Stomach (tissue), 8 donors: ENCODE measurements at regions not wholly inside any gene's neighbourhood (a gene's known extent, or its start where the extent isn't known, plus 50 kb on each side); places are given as distances from the start of the nearest gene placed in this dataset.

Experiments used
- DNase-seq, 2 donors: peaks; one replicate each; pipeline versions ENCODE4 v3.0.0 to v3.0.0-alpha.2; 2013 to 2019
- H3K27ac ChIP-seq, 5 donors: fragments of 200-600 bp in 4 of 5; sonication (generic) in 4 of 5; one replicate each; pipeline ENCODE4 v1.5.1; 2013 to 2019; ENCODE audit warnings: mild to moderate bottlenecking in 1 of 5, moderate library complexity in 1 of 5
- H3K27me3 ChIP-seq, 3 donors: fragments of 200-600 bp; sonication (generic); one replicate each; pipeline ENCODE4 v1.5.1; 2017 to 2019; ENCODE audit warnings: mixed run types in 1 of 3
- H3K36me3 ChIP-seq, 4 donors: fragments of 200-600 bp; sonication (generic); 1 replicate in 3 of 4; 2 replicates in 1 of 4; pipeline ENCODE4 v1.5.1; 2016 to 2019
- H3K4me1 ChIP-seq, 4 donors: fragments of 200-600 bp; sonication (generic); one replicate each; pipeline ENCODE4 v1.5.1; 2016 to 2019
- H3K4me3 ChIP-seq, 4 donors: fragments of 200-600 bp; sonication (generic) in 3 of 4; one replicate each; pipeline ENCODE4 v1.5.1; 2016 to 2019; ENCODE audit warnings: mild to moderate bottlenecking in 1 of 4
- H3K9me3 ChIP-seq, 4 donors: fragments of 200-600 bp; sonication (generic); one replicate each; pipeline ENCODE4 v1.5.1; 2016 to 2019
- CTCF ChIP-seq, 7 experiments: fragments of 450-650 bp in 4 of 7; fragments of 200-600 bp in 3 of 7; sonication (generic) in 3 of 7; IDR thresholded peaks; one replicate each; pipeline ENCODE4 v1.5.1; 2016 to 2019; ENCODE audit warnings: antibody characterized with exemption in 7 of 7, control low read depth in 2 of 7, mild to moderate bottlenecking in 1 of 7
- EP300 ChIP-seq: sonication (generic); formaldehyde crosslinking; IDR thresholded peaks from one replicate; pipeline ENCODE4 v1.6.1; 2017; ENCODE audit warnings: antibody characterized with exemption
- POLR2A ChIP-seq, 4 donors: fragments of 450-650 bp; IDR thresholded peaks; one replicate each; pipeline ENCODE4 v1.6.1; 2016; ENCODE audit warnings: antibody characterized with exemption in 4 of 4, control low read depth in 2 of 4, mild to moderate bottlenecking in 1 of 4, moderate library complexity in 1 of 4
- POLR2AphosphoS5 ChIP-seq, 3 donors: sonication (generic); formaldehyde crosslinking; IDR thresholded peaks; one replicate each; pipeline ENCODE4 v1.6.1; 2016; ENCODE audit warnings: antibody characterized with exemption in 3 of 3
- WGBS, 5 donors: extraction: QIAGEN DNeasy Blood & Tissue Kit in 3 of 5; methylation state at CpG; one replicate each; pipeline versions ENCODE4 v1.1.5 to v1.1.7; 2013 to 2018; 5-methylcytosine and 5-hydroxymethylcytosine counted together
- intact Hi-C: fragments of 100-400 bp; cut with DNase I; formaldehyde crosslinking; loops from one replicate; pipeline ENCODE4 v1.15.1; 2023; ENCODE audit warnings: low total_unique reads
- donor health status: healthy with polysubstance abuse.
- donor health status: Bipolar disorder and iron deficiency.
- donor health status: healthy.

GRCh38 chr4:10753336-10753735, 68.8 kb upstream of the CLNK start:
- Histone ChIP-seq H3K4me3 (no peak overlapping the region), H3K27ac (no peak overlapping the region), H3K36me3 (no peaks in the 10 kb centered on the region), H3K9me3 (no peaks in the 10 kb centered on the region), H3K4me1 (no peaks in the 10 kb centered on the region), H3K27me3 (no peaks in the 10 kb centered on the region)
- intact Hi-C loops = no loop called here
- DNase-seq = peak in 1 of 2 donors; percentile 13
- TF ChIP-seq POLR2AphosphoS5 (IDR thresholded peaks at IDR 0.05) (no peak), EP300 (no peak)
- 88 to 96% (median 90%) methylated on average over 5 of the region's 5 CpGs for WGBS, 5 donors

- Histone ChIP-seq H3K9me3 (no peaks in the 10 kb centered on the region), H3K27ac (no peak overlapping the region), H3K4me3 (no peak overlapping the region), H3K27me3 (no peaks in the 10 kb centered on the region), H3K4me1 (no peaks in the 10 kb centered on the region), H3K36me3 (no peaks in the 10 kb centered on the region)
- 65 to 77% (median 69%) methylated on average over 5 of the region's 5 CpGs for whole genome bisulfite sequencing, 5 donors
- peak in 1 of 2 donors; percentile 17 for DNase-seq
- no peak for TF ChIP-seq EP300
- TF ChIP-seq CTCF (IDR thresholded peaks at IDR 0.05) = no peak
- TF ChIP-seq POLR2A (IDR thresholded peaks at IDR 0.05) = no peak
- TF ChIP-seq POLR2AphosphoS5 (IDR thresholded peaks at IDR 0.05) = no peak
- intact Hi-C loops = no loop called here
Observed at GRCh38 chr4:10750714-10751113, 66.1 kb upstream of the CLNK start.

DNA sequence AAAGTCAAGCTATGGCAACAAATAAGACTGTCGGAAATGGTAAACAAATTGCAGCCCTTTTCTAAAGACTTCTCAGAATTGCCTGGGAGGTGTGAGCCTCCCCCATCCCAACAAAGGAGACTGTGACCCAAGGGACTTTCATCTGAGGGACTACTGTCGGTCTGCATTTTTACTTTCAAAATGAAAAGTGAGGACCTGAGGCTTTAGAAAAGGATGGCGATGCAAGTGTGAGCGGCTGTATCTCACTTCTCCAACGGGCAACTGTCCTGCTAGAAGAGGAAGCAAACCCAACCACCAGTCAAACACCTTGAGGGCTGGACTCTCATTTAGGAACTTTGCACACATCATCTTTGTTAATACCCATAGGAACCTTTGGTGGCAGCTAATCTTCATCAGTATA, 62.6 kb upstream of the CLNK start:
- intact Hi-C loops = no loop called here
- H3K27me3 ChIP-seq = no peaks in the 10 kb centered on the region
- DNase-seq = no peak
- WGBS, 5 donors = 70 to 84% (median 74%) methylated on average over 5 of the region's 5 CpGs
- no peaks in the 10 kb centered on the region for H3K9me3 ChIP-seq
- no peaks in the 10 kb centered on the region for H3K36me3 ChIP-seq
- no peaks in the 10 kb centered on the region for H3K4me1 ChIP-seq
- no peak for TF ChIP-seq POLR2A (IDR thresholded peaks at IDR 0.05)
- TF ChIP-seq CTCF (IDR thresholded peaks at IDR 0.05) = no peak
- TF ChIP-seq EP300 = no peak
- no peak for TF ChIP-seq POLR2AphosphoS5 (IDR thresholded peaks at IDR 0.05)
- H3K4me3 ChIP-seq = no peak overlapping the region
- no peak overlapping the region for H3K27ac ChIP-seq

DNA sequence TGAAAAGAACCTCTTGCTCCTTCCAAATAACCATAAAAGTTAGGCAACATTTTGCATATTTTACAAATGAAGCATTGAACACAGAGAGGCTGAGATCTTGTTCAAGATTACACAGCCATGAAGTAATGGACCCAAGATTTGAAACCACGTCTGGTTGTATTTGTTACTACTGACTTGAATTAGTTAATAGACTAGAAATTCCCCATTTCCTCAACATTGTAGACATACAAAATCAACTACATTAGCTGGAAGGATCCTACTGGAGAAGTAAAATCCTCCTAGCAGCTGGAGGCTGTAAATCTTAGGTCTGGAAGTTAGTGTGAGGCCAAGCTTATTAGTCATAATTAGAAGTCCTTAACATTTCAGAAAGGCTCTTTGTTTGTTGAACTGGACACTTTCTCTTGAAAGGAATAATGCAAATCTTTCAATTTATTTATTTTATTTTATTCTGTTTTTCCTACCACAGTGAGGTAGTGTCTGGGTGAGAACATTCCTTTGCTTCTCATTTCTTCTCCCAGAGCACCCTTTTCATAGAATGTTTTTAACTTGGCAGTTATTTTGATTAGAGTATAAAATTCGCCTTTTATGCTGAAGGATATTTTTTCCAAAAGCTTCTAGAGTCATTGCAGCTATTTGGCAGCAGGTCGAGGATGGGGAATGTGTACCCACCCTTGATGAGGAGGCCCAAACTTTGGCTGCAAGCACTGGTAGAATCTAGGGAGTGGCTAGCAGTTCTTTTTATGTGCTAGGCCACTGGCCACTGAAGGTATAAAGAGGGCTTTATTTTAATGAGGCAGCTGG, 62.0 kb upstream of the CLNK start:
- Histone ChIP-seq H3K9me3 (no peaks in the 10 kb centered on the region), H3K4me1 (no peaks in the 10 kb centered on the region), H3K4me3 (no peak overlapping the region), H3K27me3 (no peaks in the 10 kb centered on the region), H3K27ac (no peak overlapping the region), H3K36me3 (no peaks in the 10 kb centered on the region)
- intact Hi-C loops = no loop called here
- TF ChIP-seq POLR2A (IDR thresholded peaks at IDR 0.05) = no peak
- TF ChIP-seq EP300 = no peak
- no peak for TF ChIP-seq CTCF (IDR thresholded peaks at IDR 0.05)
- TF ChIP-seq POLR2AphosphoS5 (IDR thresholded peaks at IDR 0.05) = no peak
- 53 to 81% (median 63%) methylated on average over 3 of the region's 3 CpGs for WGBS, 5 donors
- peak in 1 of 2 donors; percentile 15 for DNase-seq

GRCh38 chr4:10743357-10743756, 58.8 kb upstream of the CLNK start:
- Histone ChIP-seq H3K9me3 (no peaks in the 10 kb centered on the region), H3K36me3 (no peaks in the 10 kb centered on the region), H3K4me3 (no peak overlapping the region), H3K27ac (no peak overlapping the region), H3K4me1 (no peaks in the 10 kb centered on the region), H3K27me3 (no peaks in the 10 kb centered on the region)
- no peak for DNase-seq
- TF ChIP-seq CTCF (IDR thresholded peaks at IDR 0.05) = no peak
- TF ChIP-seq EP300 = no peak
- TF ChIP-seq POLR2AphosphoS5 (IDR thresholded peaks at IDR 0.05) = no peak
- TF ChIP-seq POLR2A (IDR thresholded peaks at IDR 0.05) = no peak
- 78 to 89% (median 85%) methylated on average over 3 of the region's 3 CpGs for WGBS, 5 donors
- intact Hi-C loops = no loop called here
